Kasumi-1 (cell line): ENCODE measurements at regions not wholly inside any gene's neighbourhood (a gene's known extent, or its start where the extent isn't known, plus 50 kb on each side); places are given as distances from the start of the nearest gene placed in this dataset.

Experiments
- DNase-seq, 2 experiments: peaks; one replicate each; lab custom pipeline; 2025; lab: John Stamatoyannopoulos, UW

DNA sequence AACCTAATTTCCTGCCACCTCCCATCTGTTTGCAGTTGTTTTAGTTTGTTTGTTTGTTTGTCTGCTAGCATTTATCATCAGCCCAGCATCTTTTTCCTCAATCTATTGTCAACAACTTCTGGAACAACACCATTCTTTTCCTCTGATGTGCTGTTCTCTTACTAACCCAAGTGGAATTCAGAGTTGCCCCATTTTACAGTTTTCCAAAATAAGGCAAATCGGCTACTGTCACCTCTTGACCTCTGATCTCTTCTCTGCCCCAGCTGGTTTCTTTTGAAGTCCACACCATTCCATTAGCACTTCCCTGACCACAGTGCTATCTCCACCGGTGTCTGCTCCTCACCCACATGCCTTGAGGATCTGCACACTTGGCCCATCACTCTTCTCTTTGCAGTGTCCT lies 102.4 kb downstream of the EFNB2 start:
- no peak for DNase-seq

DNA sequence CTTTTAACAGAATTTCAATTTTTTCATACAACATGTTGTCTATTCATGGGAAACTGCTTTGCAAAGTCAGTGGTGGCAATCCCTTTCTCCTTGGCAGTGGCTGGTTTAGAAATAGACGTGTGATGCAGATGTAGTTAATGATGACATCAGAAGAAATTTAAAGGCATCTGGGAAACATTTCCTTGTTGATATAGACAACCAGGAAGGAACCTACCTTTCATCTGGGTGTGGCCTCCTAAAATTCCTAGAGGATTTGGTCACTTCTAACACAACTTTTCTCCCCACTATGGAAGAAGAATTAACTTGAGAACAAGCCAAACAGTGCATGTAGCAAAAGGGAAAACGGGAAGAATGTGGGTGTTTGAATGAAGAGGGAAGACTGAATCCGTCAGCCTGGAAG lies 102.8 kb downstream of the EFNB2 start:
- DNase-seq = no peak

DNA sequence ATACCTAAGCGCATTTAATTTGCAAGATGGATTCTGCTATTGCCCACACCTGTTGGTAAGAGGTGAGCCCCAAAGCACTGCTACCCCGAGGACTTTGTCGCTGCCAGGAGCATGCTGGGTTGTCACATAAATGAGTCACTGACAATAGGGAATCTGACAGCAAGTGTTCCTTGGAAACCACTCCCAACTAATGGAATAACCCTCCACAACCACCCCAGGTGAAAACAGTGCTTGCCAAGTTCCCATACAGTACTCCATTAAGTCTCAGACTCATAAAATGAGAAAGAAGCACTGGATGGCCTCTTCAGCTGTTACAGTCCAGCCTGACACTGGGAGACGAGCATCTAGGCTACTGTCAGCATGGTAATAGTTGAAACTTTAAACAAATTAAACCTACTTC lies 108.6 kb downstream of the EFNB2 start:
- no peak for DNase-seq

DNA sequence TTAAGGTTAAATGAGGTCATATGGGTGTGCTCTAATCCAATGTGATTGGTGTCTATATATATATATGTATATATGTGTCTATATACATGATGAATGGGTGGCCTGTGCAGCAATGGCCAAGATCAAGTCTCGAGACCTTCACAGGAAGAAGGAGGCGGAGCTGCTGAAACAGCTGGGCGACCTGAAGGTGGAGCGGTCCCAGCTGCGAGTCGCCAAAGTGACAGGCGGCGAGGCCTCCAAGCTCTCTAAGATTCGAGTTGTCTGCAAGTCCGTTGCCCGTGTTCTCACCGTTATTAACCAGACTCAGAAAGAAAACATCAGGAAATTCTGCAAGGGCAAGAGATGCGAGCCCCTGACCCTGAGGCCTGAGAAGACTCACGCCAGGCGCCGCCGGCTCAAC lies 109.8 kb downstream of the EFNB2 start:
- DNase-seq = no peak

DNA sequence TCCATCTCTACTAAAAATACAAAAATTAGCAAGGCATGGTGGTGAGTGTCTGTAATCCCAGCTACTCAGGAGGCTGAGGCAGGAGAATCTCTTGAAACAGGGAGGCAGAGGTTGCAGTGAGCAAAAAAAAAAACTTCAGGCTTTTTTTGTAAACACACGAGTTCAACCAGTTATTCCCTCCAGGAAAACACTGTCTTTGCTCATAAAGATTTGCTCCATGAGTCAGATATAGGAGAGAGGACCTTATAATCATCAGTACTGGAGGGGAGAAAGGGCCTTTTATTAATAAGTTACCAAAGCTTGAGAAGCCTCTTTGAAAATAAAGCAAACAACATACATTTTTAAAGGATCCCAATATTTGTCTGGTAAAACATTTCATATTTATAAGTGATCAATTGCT lies 110.7 kb downstream of the EFNB2 start:
- DNase-seq = no peak

DNA sequence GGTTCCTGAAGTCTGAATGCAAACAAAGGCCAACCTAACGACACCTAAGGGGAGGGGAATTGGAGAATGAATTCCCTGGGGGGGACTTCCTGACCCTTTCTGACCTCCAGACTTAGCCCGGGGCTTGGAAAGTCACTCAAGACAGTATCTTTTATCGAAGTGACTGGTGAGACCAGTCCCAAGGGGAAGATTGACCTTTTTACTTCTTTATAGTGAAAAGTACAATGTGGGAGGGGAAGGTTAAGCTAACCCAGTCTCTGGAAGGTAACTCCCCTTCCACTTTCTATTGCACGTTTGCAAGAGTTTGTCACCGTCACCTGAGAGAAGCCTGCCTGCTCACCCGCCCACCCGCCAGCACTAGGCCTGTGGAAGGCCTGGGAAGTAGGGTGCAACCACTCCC lies 111.9 kb downstream of the EFNB2 start:
- DNase-seq = no peak

DNA sequence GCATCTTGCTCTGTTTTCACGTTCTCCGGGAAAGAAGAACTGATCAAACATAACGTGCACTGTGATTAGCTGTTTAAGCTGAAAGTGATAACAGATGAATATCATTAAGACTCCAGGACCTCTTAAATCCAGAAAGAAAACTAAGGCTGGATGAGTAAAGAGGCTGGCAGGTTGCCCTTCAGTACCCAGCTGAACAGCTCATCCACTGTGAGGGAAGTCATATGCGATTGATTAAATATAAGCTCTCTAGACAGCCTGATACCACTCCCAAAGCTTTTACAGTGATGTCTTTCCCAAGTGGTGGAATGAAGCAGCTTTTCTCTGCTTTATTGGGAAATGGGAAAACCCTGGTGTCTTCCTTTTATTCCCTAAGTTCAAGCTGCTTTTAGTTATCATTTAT lies 116.9 kb downstream of the EFNB2 start:
- DNase-seq = no peak

DNA sequence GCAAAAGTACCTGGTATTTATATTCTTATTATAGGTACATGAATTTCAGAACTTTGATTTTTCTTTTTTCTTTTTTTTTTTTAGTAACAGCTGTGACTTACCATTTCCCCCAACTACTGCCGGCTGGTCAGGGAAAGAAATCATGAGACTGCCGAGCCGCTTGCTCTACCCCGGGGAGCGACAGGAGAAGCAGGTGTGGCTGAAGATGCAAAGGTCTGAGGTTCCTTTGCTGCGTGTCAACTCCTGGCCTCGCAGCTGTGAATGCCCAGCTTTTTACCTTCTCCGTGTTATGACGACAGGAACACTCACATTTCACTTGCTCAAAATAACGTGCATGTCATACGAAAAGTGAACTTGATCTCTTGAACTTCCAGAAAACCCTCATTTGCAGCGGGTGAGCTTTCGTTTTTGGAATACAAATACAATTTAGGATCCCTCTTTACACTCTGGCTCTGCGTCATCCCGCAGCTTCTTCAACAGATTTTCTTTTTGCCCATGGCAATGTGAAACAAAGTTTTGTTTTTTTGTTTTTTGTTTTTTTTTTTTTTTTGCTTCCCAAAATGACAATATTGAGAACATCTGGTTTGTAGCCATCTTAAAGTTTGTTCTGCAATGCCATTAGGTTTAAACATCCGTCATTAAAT lies 117.9 kb downstream of the EFNB2 start:
- DNase-seq = no peak

DNA sequence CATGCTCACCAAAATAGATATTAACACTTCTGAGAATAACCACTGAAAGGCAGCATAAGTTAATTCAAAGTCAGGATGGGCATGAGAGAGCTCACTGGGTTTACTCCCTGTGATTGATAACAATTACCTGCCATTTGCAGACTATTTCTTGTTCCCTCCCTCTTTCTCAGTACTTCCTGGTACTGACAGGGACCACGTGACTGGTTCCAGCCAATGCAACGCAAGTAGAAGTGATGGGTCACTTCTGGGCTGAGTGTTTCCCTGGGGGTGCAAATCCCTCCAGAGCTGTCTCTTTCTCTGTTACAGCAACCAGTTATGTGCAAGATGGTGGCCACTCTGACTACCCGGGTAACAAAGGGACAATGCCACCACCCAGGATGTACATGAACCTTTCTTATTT lies 118.8 kb downstream of the EFNB2 start:
- no peak for DNase-seq

DNA sequence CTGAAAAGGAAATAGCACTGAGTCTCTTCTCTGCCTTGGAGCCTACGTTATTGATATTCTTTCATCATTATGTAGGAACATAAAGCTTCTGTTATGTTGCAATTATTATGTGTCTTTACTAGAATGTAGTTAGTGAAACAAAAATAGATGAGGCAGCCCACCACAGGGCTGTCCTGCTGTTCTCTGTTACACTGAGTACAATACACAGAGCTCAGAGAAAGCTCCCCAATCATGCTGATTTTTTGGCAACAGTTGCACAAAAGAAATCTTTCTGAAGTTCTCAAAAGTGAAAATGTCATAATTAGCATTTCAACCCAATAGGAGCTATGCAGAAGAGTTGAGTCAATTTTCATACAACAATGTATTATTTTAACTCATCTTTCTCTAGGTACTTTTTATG lies 119.5 kb downstream of the EFNB2 start:
- no peak for DNase-seq

DNA sequence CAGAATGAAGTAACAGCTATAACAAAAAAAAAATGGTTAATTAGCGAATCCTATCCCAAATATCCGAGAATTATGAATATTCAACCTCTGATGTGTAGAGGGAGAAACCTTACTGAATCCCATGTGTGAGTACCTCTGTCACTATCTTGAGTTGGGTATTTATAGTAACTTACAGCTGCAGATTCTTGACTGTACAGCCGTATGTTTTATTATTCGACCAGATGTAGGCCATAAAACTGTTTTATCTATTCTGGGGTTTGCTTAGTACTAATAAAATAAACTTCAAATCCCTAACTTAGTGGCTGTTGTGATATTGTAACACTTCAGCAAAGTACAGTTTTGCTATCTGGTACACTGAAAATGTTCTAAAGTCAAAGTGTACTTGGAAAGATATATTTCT lies 120.0 kb downstream of the EFNB2 start:
- DNase-seq = no peak

DNA sequence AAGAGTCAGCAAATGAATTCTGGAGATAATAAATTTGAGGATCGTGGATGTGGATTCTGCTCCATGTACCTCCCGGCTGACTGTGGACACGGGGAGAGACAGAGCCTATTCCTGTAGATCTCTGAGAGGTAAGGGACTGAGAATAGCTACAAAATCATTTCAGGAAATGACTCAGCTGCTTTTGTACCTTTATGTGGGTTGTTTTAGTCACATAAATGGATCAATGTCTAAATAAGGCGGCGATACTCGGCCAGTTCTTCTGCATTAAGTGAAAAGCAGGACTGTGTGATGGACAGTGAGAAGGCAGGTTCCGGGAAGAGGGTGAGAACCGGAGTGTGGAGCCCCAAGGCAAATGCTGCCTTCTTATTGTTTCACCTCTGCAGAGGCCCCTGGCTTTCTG lies 128.1 kb downstream of the EFNB2 start:
- no peak for DNase-seq

DNA sequence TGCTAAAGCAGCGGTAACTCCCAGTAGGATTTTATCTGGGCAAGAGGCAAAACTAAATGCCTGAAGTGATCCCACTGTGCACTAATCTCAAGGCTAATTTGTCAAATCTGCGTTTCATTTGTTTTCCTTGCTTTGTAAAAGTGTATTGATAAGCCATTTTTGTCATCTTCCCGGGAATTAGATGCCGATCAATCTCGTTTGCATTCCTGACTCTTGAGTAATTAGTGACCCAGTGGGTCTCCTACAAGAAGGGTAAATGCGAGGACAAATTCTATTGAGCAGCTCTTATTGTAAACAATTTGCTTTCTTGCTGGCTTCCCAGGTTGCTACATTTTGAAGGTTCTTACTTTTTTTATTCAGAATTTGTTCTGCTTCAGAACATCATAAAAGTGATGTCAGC lies 129.7 kb downstream of the EFNB2 start:
- no peak for DNase-seq

DNA sequence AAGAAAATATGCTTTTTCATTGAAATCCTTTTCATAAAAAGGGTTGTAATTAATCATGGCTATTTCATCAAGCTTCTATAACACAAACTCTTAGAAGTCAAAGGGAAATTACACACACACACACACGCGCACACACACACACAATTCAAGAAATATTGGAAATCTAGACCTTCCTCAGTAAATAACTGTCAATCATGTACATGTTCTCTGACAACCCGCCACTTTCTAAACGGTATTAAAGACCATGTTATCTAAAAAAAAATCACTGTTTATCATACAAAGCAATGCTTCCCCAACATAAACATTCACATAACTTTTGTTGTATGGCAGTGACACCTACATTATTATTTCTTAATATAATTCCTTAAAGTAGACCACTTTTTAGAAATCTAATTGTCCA lies 132.2 kb downstream of the EFNB2 start:
- no peak for DNase-seq

DNA sequence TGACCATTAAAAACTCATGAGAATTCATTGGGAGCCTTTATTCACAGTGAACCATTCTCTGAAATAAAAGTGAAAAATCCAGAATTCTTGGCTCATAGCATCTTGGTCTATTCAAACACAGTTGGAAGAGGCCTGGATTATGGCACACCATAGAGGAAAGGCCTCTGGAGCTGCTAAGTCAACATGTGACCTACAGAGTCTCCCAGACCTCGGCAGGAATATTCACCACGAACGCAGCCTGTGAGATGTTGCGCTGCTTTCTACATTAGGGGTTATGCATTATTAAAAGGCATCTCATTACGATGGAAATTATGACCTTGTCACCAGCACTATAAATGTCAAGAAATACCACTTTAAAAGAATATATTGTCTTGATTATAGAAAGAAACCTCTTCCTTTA lies 132.6 kb downstream of the EFNB2 start:
- DNase-seq = no peak

DNA sequence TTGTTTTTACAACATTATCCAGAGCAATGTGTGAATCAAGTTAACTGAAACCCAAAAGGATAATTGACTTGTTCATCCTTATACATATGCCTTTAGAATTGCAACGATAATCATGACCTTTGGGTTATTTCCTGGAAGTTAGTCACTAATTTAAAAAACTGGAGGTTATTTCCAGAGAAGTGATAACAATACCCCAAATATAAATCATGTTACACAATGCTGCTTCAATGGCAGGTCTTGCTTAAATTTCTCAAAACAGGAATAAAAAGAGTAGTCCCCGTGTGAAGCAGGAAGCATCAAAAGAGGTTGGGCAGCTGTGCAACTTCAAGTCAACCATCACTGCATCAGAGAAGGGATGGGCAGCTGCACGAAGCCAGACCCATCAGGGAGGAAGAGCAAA lies 134.4 kb downstream of the EFNB2 start:
- no peak for DNase-seq

DNA sequence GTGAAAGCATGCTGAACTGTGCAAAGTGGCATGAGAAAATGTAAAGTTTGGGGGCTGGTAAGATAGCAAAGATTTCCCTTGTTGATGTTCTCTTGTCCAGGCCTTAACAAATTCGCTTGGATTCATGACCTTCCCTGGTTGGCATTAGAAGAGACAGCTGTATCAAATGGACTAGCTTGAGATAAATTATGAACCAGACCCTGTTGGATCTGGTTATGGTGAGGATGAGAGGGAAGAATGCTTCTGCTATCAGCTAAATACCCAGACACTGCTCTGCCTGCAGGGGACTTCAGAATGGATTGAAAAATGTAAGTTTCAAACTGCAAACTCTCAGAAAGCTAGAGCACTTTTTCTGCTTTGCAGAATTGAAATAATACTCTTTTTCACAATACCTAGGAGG lies 135.2 kb downstream of the EFNB2 start:
- DNase-seq = no peak

DNA sequence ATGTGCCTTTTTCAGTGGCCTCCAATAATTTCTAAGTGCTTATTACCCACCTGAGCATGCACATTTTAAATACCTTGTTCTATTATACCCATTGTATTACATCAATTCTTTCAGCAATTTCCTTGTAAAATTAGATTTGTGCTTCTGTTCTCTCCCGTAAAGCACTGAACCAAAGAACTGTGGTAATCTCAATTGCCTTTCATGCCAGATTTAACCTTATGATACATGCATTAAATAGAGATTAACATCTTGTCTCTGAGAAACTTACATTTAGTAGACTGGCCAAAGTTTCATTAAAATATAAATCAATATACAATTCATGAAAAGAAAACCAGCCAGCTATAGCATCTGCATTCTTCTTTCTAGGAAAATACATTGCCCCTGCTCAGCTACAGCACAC lies 137.2 kb downstream of the EFNB2 start:
- DNase-seq = no peak

DNA sequence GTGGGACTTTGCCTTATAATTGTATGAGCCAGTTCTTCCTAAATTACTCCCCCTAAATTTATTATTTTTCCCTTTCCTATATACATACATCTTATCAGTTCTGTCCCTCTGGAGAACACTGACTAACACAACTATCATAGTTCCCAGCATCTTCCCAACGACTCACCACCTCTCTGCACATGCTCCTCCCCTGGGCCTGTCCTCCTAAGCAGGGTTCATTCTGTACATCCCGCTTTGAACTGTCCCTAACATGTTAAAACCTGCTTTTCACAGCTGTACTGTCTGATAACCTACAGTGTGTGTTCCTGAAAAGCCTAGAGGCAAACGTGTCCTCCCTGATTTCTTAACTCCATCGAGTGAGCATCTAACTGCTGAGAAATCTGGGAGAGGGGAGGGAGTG lies 141.7 kb downstream of the EFNB2 start:
- no peak for DNase-seq

DNA sequence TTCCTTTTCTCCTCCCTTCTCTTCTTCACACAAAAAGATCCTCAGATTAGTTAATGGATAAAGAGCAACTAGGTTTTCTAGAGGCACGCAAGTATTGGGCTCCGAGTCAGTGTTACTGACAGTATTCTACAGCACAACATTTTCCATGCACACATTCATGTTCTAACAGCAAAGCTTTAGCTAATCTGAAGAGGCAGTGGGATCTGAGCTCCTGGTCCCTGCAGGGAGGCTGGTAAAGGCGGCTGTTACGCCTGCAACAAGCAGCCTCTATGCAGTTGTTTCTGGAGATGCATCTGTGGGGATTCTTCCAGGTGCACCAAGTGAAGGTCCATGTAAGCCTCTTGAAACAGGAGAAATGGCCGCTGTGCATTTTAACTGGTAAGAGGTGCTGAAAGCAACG lies 143.8 kb downstream of the EFNB2 start:
- no peak for DNase-seq

DNA sequence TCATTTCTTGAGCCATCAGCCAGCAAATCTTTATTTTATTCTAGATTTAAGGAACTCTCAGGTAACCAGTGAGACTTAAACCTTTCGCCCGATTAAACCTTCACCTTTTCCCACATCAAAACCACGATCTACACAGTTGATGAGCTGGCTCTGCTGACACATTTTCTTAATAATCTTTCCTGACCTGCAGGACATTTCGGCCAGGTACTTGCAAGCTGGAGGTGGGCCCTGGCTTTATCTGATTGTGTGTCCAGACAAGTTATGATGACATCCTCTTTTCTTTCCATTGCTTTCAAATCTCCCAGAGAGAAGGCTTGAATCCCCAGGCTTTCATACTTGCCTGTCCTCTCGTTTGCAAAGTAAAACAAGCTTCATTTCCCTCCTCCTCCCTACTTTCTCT lies 144.2 kb downstream of the EFNB2 start:
- no peak for DNase-seq

DNA sequence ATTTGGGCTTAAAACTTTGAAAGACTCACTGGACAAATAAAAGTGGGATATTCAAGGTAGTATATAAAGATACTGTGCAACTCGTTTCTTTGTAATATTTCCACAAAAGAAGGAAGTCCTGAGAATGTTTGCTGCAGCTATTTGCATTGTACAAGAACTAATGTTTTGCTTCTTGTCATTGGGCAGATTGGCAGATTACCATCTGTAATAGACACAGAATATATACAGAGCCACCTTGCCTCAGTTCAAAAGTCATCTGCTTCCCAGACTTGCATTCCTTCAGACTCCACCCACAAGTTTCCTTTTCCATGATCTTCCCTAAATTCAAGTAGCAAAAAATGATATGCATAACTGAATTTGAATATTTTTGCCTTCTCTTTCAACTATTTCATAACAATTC lies 145.1 kb downstream of the EFNB2 start:
- no peak for DNase-seq

DNA sequence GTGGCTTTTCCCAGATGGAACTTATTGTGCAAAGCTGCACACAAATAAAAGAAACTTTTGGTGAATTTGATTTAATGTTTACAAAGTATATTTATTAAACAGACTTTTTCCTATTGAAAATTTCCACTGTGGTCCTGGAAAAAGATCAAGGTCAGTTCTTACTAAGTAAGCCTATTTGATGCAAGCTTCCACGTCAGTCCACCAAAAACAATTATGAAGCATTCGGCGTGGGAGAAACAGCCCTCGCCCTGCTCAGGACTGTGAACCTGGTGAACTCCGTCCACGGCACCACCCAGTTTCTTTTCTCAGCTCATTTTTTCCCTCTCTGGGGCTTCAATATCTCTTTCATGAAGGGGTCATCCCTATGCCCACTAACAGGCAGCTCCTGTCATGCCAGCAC lies 149.8 kb downstream of the EFNB2 start:
- no peak for DNase-seq

DNA sequence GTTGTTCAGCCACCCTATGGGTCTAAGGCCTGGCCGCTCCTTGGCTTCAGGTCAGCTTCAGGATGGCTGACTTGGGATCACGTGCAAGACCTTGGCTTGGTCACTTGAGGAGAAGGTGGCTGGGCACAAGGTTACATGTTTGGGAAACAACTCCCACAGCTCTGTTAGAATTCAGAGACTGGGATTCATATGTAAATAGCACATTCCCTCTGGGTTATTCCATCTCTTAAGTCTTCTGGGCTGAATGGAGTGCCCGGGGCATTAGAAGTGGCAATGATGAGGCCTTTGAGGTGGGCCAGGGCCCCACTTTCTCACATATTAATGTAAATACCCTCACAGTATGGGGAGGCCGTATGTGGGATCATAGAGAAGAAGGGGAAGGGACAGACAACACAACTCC lies 150.9 kb downstream of the EFNB2 start:
- DNase-seq = no peak

DNA sequence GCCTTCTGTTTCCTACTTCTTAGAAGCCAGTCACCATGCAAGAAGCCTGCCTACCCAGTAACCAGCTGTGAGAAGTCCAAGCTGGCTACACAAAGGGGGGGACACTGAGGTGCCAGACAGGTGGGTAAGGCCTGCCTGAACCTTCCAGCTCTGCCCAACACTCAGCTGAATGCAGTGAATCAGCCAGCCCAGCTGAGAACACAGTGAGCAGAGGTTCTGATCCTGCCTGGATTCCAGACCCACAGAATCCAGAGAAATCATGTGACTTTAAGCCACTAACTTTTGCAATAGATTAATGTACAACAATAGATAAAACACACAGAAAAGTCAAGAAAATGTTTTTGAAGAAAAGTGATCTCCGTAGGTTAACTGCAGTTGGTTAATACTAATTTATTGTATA lies 151.7 kb downstream of the EFNB2 start:
- DNase-seq = no peak
